Naive thymus-derived CD4-positive, alpha-beta T cell (primary cell): ENCODE measurements at regions not wholly inside any gene's neighbourhood (a gene's known extent, or its start where the extent isn't known, plus 50 kb on each side); places are given as distances from the start of the nearest gene placed in this dataset.
"Not testable (repeated sequence)": the region's sequence is repeated elsewhere in the genome, so short reads cannot be mapped to it uniquely, and the experiment has no call there.

Experiments
- ATAC-seq: fragments of 150-1000 bp; cut with Tn5 transposase; 2 replicates; pipeline ENCODE4 v1.10.0; 2021; ENCODE audit warnings: mild to moderate bottlenecking, moderate library complexity
- CTCF ChIA-PET: fragments of 350-600 bp; sonication (Branson Sonifier 250); formaldehyde crosslinking; loops from one replicate; lab custom pipeline; 2021; ENCODE audit warnings: antibody characterized with exemption; lab: Charles Lee
- POLR2A ChIA-PET: fragments of 350-600 bp; sonication (Branson Sonifier 250); formaldehyde crosslinking; loops from one replicate; lab custom pipeline; 2021; ENCODE audit warnings: antibody characterized with exemption, inconsistent platforms; lab: Charles Lee
- DNase-seq, 9 donors: peaks; one replicate each; pipeline versions ENCODE4 v3.0.0 to v3.0.0-alpha.2; 2020 to 2022; ENCODE audit warnings: mixed read lengths in 1 of 9
- H3K27ac ChIP-seq: one replicate; pipeline ENCODE4 v1.7.0; 2013; ENCODE audit warnings: mild to moderate bottlenecking, low read depth, low read length, moderate library complexity
- H3K27me3 ChIP-seq, 2 donors: one replicate each; pipeline ENCODE4 v1.7.0; 2013; ENCODE audit warnings: low read length in 2 of 2, mild to moderate bottlenecking in 2 of 2, moderate library complexity in 2 of 2; ENCODE audit not compliant: control insufficient read depth in 2 of 2, insufficient read depth in 2 of 2
- H3K36me3 ChIP-seq, 3 experiments: 1 replicate in 2 of 3; 2 replicates in 1 of 3; pipeline ENCODE4 v1.7.0; 2013; ENCODE audit warnings: low read length in 3 of 3, mild to moderate bottlenecking in 3 of 3, moderate library complexity in 1 of 3; ENCODE audit not compliant: insufficient read depth in 3 of 3, control insufficient read depth in 2 of 3
- H3K4me1 ChIP-seq, 2 donors: one replicate each; pipeline ENCODE4 v1.7.0; 2013; ENCODE audit warnings: low read length in 2 of 2, mild to moderate bottlenecking in 2 of 2, moderate library complexity in 1 of 2; ENCODE audit not compliant: control insufficient read depth in 2 of 2, insufficient read depth in 2 of 2
- H3K4me3 ChIP-seq: 2 replicates; pipeline ENCODE4 v1.7.0; 2013; ENCODE audit warnings: mild to moderate bottlenecking, low read length
- H3K9me3 ChIP-seq, 3 experiments: 1 replicate in 2 of 3; 2 replicates in 1 of 3; pipeline ENCODE4 v1.7.0; 2013; ENCODE audit warnings: low read length in 3 of 3; ENCODE audit not compliant: control insufficient read depth in 2 of 3
- H3K27ac Mint-ChIP-seq, 9 donors: one replicate each; pipeline ENCODE4 v1.8.0; 2020 to 2022; ENCODE audit warnings: mixed read lengths in 9 of 9, mild to moderate bottlenecking in 8 of 9, moderate library complexity in 5 of 9, inconsistent platforms in 2 of 9
- H3K27me3 Mint-ChIP-seq, 5 donors: one replicate each; pipeline ENCODE4 v1.8.0; 2021 to 2022; ENCODE audit warnings: mixed read lengths in 5 of 5, mild to moderate bottlenecking in 1 of 5
- H3K36me3 Mint-ChIP-seq, 5 donors: one replicate each; pipeline ENCODE4 v1.8.0; 2020 to 2022; ENCODE audit warnings: mixed read lengths in 5 of 5, mild to moderate bottlenecking in 3 of 5, inconsistent platforms in 1 of 5
- H3K4me1 Mint-ChIP-seq, 7 donors: one replicate each; pipeline ENCODE4 v1.8.0; 2020 to 2022; ENCODE audit warnings: mixed read lengths in 7 of 7, mild to moderate bottlenecking in 3 of 7, inconsistent platforms in 1 of 7
- H3K4me3 Mint-ChIP-seq, 10 donors: one replicate each; pipeline ENCODE4 v1.8.0; 2020 to 2022; ENCODE audit warnings: mild to moderate bottlenecking in 10 of 10, mixed read lengths in 10 of 10, moderate library complexity in 6 of 10, inconsistent platforms in 2 of 10
- H3K9me3 Mint-ChIP-seq, 11 donors: one replicate each; pipeline ENCODE4 v1.8.0; 2020 to 2022; ENCODE audit warnings: mixed read lengths in 11 of 11, mild to moderate bottlenecking in 4 of 11, inconsistent platforms in 1 of 11, moderate library complexity in 1 of 11
- intact Hi-C, 2 donors: fragments of 100-400 bp; cut with micrococcal nuclease; formaldehyde crosslinking; loops; one replicate each; pipeline ENCODE4 v1.15.1; 2023

DNA sequence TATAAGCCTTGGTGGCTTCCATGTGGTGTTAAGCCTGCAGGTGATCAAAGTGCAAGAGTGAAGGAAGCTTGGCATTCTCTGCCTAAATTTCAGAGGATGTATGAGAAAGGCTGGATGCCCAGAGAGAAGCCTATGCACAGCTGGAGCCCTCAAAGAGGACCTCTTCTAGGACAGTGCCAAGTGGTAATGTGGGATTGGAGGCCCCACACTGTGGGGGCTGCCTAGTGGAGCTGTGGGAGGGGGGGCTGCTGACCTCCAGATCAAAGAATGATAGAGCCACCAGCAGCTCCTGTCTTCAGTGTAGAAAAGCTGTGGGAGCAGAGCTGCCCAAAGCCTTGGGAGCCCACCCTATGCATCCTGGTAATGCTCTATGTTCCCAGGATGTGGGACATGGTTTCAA is 1512.7 kb upstream of the TPTE start:
- ChIA-PET POLR2A (no interaction called here), CTCF (no interaction called here)
- Mint-ChIP-seq H3K36me3 (peaks cover 0 to 9% (median 0%) of the 10 kb centered on the region in 5 donors), H3K9me3 (peaks cover 0 to 56% (median 19%) of the 10 kb centered on the region in 11 donors), H3K4me3 (no peak overlapping the region), H3K4me1 (no peaks in the 10 kb centered on the region), H3K27ac (no peak overlapping the region), H3K27me3 (peaks cover 0 to 68% (median 36%) of the 10 kb centered on the region in 5 donors)
- Histone ChIP-seq H3K27me3 (no peaks in the 10 kb centered on the region), H3K9me3 (no peaks in the 10 kb centered on the region), H3K36me3 (no peaks in the 10 kb centered on the region), H3K4me3 (no peak overlapping the region), H3K4me1 (no peaks in the 10 kb centered on the region), H3K27ac (no peak overlapping the region)
- DNase-seq, result no peak
- ATAC-seq, result peak; percentile 29
- intact Hi-C loops, result no loop called here

DNA sequence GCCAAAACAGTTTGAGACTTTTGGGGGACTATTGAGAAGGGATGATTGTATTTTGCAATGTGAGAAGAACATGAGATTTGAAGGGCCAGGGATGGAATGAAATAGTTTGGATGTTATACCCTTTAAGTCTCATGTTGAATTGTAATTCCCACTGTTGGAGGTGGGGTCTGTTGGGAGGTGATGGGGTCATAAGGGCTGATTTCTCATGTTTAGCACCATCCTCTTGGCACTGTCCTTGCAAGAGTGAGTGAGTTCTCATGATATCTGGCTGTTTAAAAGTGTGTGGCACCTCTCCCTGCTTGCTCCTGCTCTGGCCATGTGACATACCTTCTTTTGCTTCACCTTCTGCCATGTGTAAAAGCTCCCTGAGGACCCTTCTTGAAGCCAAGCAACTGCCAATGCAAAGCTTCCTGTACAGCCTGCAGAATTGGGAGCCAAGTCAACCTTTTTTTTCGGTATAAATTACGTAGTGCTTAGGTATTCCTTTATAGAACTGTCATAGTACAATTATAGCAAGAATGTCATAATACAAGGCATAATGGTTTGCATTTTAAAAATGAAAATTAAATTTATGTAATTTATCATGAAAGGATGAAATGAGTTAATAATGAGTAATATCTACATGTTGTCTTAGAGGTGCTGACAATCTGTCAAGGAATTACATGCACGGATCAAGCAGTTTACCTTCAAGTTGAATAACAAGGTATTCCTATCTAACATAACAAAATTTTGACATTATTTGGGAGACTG is 1511.9 kb upstream of the TPTE start:
- Mint-ChIP-seq H3K9me3 (peaks cover 0 to 48% (median 18%) of the 10 kb centered on the region in 11 donors), H3K27me3 (peaks cover 0 to 60% (median 36%) of the 10 kb centered on the region in 5 donors)
- H3K9me3 ChIP-seq, ATAC-seq, DNase-seq, H3K36me3 ChIP-seq, intact Hi-C loops, H3K4me3 Mint-ChIP-seq, CTCF ChIA-PET, POLR2A ChIA-PET, H3K4me1 Mint-ChIP-seq, H3K27ac Mint-ChIP-seq, H3K4me1 ChIP-seq, H3K4me3 ChIP-seq, H3K36me3 Mint-ChIP-seq, H3K27me3 ChIP-seq, H3K27ac ChIP-seq: not testable (repeated sequence)

DNA sequence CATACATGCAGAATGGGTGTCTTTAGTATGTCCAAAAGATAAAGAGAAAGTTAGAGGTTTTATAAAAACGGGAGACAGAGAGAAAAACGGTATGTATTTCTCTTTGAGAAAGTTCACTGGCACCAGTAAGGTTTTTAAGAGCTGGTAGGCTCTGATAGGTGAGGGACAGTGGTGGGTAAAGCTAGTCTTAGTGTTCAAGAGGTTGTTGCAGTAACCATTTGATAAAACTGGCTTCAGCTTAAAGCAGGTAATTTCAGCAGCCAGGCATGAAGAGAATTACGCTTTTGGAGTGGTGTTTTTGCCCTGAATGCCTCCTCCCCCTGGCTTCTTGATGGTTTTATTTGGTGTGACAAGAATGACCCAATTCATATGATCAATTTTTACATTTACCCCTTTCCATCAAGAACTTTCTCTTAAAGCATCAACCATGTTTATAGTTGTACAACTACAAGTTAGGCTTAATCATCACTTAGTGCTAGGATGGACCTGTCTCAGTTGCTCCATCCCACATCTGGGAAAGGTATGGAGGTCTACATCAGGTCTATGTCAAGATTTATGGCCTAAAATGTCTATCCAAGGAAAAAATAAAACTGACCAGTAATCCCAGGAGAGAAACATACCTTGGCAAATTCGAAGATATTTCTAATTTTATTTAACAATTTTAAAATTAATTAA is 1511.1 kb upstream of the TPTE start:
- H3K36me3 Mint-ChIP-seq, H3K36me3 ChIP-seq, intact Hi-C loops, ATAC-seq, H3K27ac ChIP-seq, H3K4me3 ChIP-seq, H3K4me3 Mint-ChIP-seq, DNase-seq, H3K4me1 ChIP-seq, CTCF ChIA-PET, H3K4me1 Mint-ChIP-seq, H3K27ac Mint-ChIP-seq, H3K9me3 ChIP-seq, H3K27me3 ChIP-seq, POLR2A ChIA-PET: not testable (repeated sequence)
- H3K27me3 Mint-ChIP-seq, result peaks cover 0 to 61% (median 38%) of the 10 kb centered on the region in 5 donors
- peaks cover 5 to 45% (median 19%) of the 10 kb centered on the region in 11 donors for H3K9me3 Mint-ChIP-seq

DNA sequence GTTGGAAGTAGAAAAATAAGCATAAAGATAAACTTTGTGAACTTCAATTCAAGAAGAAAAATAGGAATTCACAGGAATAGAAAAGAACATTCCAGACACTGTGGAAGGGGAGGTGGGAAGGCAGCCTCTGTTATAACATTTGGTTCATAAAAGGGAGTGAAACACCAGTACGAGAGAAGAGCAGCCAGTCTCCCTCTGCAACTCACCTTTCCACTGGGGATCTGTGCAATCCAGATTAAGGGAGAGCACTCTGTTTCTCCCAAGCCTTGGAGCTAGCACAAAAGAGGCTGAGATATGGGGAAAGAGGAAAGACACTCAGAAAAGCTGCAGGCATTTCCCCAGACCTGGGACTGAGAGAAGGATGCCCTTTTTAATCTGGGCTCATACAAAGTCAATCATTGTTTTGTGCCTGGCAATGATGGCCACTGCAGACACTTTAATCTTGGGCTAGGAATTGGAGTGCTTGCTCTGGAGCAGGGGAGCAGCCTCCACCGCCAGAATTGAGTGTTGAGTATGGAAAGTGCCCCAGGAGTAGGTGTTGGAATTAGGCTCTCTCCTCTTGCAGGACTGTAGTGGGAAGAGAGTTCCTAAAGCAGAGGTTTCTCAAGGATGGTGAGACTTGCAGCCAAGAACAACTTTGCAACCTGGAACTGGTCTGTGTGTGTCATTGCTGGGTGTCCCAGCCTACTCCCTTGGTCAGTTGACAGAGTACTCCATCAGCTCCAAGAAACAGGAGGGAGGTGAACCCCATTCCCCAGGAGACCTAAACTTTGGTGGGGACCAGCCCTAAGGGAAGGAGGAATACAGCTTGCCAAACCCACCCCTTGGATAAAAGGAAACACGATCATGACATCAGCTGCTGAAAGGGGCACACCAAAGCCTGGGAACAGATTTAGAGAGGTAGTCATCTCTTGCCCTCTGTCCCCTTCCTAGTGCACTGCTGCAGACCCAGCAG is 1510.2 kb upstream of the TPTE start:
- H3K27ac Mint-ChIP-seq, H3K4me3 Mint-ChIP-seq, CTCF ChIA-PET, H3K9me3 ChIP-seq, H3K36me3 Mint-ChIP-seq, DNase-seq, H3K27me3 ChIP-seq, POLR2A ChIA-PET, H3K4me3 ChIP-seq, ATAC-seq, H3K4me1 Mint-ChIP-seq, H3K27ac ChIP-seq, H3K4me1 ChIP-seq, intact Hi-C loops, H3K36me3 ChIP-seq: not testable (repeated sequence)
- peaks cover 0 to 57% (median 38%) of the 10 kb centered on the region in 5 donors for H3K27me3 Mint-ChIP-seq
- peaks cover 5 to 37% (median 20%) of the 10 kb centered on the region in 11 donors for H3K9me3 Mint-ChIP-seq

DNA sequence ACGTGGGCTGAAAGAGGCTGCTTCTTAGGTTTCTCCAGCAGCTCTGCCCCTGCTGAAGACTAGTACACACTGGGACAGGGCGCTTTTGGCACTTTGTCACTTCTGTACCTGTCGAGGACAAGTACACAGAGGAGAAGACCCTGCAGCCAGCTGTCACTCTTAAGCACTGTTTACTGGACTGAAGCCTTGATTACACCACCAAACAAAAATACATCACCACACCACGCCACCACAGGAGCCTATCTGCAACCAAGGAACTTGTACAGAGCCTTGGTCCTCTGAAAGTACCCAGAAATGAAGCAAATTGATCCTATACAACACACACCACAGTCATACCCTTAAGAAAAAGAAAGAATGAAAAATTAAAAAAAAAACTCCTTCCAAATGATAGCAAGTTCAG is 1509.5 kb upstream of the TPTE start:
- H3K36me3 Mint-ChIP-seq, POLR2A ChIA-PET, H3K27ac ChIP-seq, H3K27me3 ChIP-seq, CTCF ChIA-PET, H3K4me3 ChIP-seq, H3K36me3 ChIP-seq, H3K4me3 Mint-ChIP-seq, H3K9me3 ChIP-seq, DNase-seq, ATAC-seq, intact Hi-C loops, H3K27ac Mint-ChIP-seq, H3K4me1 Mint-ChIP-seq, H3K4me1 ChIP-seq: not testable (repeated sequence)
- Mint-ChIP-seq H3K27me3 (peaks cover 0 to 52% (median 38%) of the 10 kb centered on the region in 5 donors), H3K9me3 (peaks cover 5 to 31% (median 18%) of the 10 kb centered on the region in 11 donors)

DNA sequence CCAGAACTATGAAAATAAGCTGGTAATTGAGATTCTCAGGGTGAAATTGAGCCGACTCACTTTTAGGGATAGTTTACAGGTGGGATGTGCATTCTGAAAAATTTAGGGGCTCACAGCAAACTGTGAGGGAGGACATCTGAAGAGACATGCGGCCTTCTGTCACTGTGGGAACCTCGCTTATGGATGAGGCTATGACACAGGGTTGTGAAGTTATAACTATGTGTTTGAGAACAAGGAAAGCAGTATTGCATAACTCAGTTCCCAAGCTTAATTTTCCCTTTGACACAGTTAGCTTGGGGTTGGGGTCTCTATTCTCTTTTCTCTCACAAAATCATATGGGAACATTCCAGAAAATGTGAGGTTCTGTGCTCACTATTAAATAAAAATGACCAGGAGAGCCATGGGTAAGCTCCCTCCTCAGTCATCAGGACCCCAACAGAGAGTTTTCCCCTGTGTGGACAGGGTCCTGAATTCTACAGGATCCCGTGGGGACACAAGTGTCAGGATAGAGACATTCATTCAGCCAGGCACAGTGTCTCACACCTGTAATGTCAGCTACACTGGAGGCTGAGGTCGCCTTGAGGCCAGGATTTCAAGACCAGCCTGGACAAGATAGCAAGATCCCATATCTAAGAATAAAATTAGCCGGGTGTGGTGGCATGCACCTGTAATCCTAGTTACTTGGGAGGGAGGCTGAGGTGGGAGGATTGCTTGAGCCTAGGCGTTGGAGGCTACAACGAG is 1507.7 kb upstream of the TPTE start:
- H3K9me3 ChIP-seq, intact Hi-C loops, H3K27me3 ChIP-seq, CTCF ChIA-PET, H3K36me3 ChIP-seq, H3K27ac ChIP-seq, H3K36me3 Mint-ChIP-seq, POLR2A ChIA-PET, H3K4me3 ChIP-seq, H3K4me1 ChIP-seq, H3K4me3 Mint-ChIP-seq, DNase-seq, H3K27ac Mint-ChIP-seq, H3K4me1 Mint-ChIP-seq, ATAC-seq: not testable (repeated sequence)
- Mint-ChIP-seq H3K27me3 (peaks cover 0 to 39% (median 28%) of the 10 kb centered on the region in 5 donors), H3K9me3 (peaks cover 5 to 23% (median 12%) of the 10 kb centered on the region in 11 donors)
